ENCODE measurements at regions not wholly inside any gene's neighbourhood (a gene's known extent, or its start where the extent isn't known, plus 50 kb on each side); places are given as distances from the start of the nearest gene placed in this dataset.
"Not testable (repeated sequence)": the region's sequence is repeated elsewhere in the genome, so short reads cannot be mapped to it uniquely, and the experiment has no call there.

- TF ChIP-seq POLR2A, CTCF (IDR thresholded peaks at IDR 0.05): not testable (repeated sequence)
Observed at GRCh38 chr15:36195361-36196007, 383.9 kb upstream of the CDIN1 start.

Measured in esophagus squamous epithelium (tissue), 4 donors.